Progenitor cell of endocrine pancreas (in vitro differentiated cells): ENCODE measurements at regions not wholly inside any gene's neighbourhood (a gene's known extent, or its start where the extent isn't known, plus 50 kb on each side); places are given as distances from the start of the nearest gene placed in this dataset.

ENCODE experiments used
- DNase-seq: peaks from one replicate; pipeline ENCODE4 v3.0.0; 2021; ENCODE audit warnings: low spot score; ENCODE audit not compliant: unreplicated experiment
- H3K27ac Mint-ChIP-seq: 2 replicates; pipeline ENCODE4 v1.8.0; 2021; ENCODE audit warnings: mild to moderate bottlenecking, moderate library complexity, mixed read lengths
- H3K27me3 Mint-ChIP-seq: 2 replicates; pipeline ENCODE4 v1.8.0; 2021; ENCODE audit warnings: mixed read lengths
- H3K36me3 Mint-ChIP-seq: 2 replicates; pipeline ENCODE4 v1.8.0; 2022; ENCODE audit warnings: mixed read lengths; ENCODE audit not compliant: insufficient read depth
- H3K4me1 Mint-ChIP-seq: 2 replicates; pipeline ENCODE4 v1.8.0; 2021; ENCODE audit warnings: low read depth, mixed read lengths
- H3K4me3 Mint-ChIP-seq: 2 replicates; pipeline ENCODE4 v1.8.0; 2021; ENCODE audit warnings: low read depth, mild to moderate bottlenecking, moderate library complexity, mixed read lengths
- H3K9me3 Mint-ChIP-seq: 2 replicates; pipeline ENCODE4 v1.8.0; 2021; ENCODE audit warnings: low read depth, mixed read lengths
- CTCF ChIP-seq: fragments of 200-600 bp; sonication (generic); IDR thresholded peaks from one replicate; pipeline ENCODE4 v1.5.0; 2021; ENCODE audit warnings: antibody characterized with exemption, mild to moderate bottlenecking; ENCODE audit not compliant: unreplicated experiment

DNA sequence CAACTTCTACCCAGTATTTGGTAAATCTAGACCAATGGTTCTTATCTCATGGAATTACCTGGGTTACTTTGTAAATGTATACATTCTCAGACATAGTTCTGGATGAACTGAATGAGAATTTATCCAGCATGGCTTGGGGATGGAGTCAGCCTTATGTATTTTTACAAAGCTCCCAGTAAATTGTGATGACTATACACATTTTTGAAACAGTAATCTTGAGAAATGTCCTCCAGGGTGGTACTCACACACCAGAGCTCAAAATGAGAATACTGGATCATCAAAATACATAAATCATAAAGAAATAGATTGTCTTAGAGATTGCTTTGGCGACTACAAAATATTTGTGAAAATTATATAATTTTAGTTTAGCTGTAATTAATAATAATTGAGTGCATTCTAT is 722.1 kb upstream of the DPPA4 start:
- Mint-ChIP-seq H3K9me3 (no peaks in the 10 kb centered on the region), H3K4me3 (no peak overlapping the region), H3K27ac (no peak overlapping the region), H3K27me3 (no peaks in the 10 kb centered on the region), H3K36me3 (no peaks in the 10 kb centered on the region), H3K4me1 (no peaks in the 10 kb centered on the region)
- DNase-seq = no peak
- no peak for TF ChIP-seq CTCF

GRCh38 chr3:110062716-110063115 is 725.4 kb upstream of the DPPA4 start:
- Mint-ChIP-seq H3K27me3 (no peaks in the 10 kb centered on the region), H3K4me3 (no peak overlapping the region), H3K9me3 (no peaks in the 10 kb centered on the region), H3K27ac (no peak overlapping the region), H3K36me3 (no peaks in the 10 kb centered on the region), H3K4me1 (no peaks in the 10 kb centered on the region)
- no peak for TF ChIP-seq CTCF
- DNase-seq = no peak

DNA sequence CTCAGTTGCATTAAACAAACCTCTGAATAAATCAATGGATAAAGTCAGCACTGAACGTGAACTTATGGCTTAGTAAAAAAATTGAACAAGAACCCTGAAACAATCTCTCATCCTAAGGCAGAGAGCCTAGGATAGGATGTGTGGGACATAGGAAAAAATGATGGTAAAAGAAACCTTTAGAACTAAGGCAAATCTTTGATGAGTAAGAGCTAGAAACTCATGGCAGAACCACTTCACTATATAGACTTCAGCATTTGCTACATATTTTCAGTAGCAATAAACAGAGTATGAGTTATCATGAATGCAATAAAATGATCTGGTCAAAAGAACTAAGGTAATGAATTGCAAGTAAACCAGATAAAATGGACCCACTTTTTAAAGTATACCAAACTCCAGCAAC is 725.8 kb upstream of the DPPA4 start:
- no peak for TF ChIP-seq CTCF
- H3K4me1 Mint-ChIP-seq = no peaks in the 10 kb centered on the region
- H3K9me3 Mint-ChIP-seq = no peaks in the 10 kb centered on the region
- no peak for DNase-seq
- H3K27ac Mint-ChIP-seq = no peak overlapping the region
- H3K27me3 Mint-ChIP-seq = no peaks in the 10 kb centered on the region
- H3K36me3 Mint-ChIP-seq = no peaks in the 10 kb centered on the region
- H3K4me3 Mint-ChIP-seq = no peak overlapping the region

GRCh38 chr3:110066206-110066605 is 728.9 kb upstream of the DPPA4 start:
- H3K9me3 Mint-ChIP-seq = no peaks in the 10 kb centered on the region
- TF ChIP-seq CTCF = no peak
- H3K4me3 Mint-ChIP-seq = no peak overlapping the region
- H3K4me1 Mint-ChIP-seq = peaks cover 2% of the 10 kb centered on the region
- no peak for DNase-seq
- no peaks in the 10 kb centered on the region for H3K27me3 Mint-ChIP-seq
- H3K36me3 Mint-ChIP-seq = no peaks in the 10 kb centered on the region
- H3K27ac Mint-ChIP-seq = no peak overlapping the region

GRCh38 chr3:110067527-110067926 is 730.2 kb upstream of the DPPA4 start:
- Mint-ChIP-seq H3K27ac (no peak overlapping the region), H3K27me3 (no peaks in the 10 kb centered on the region), H3K4me3 (no peak overlapping the region), H3K36me3 (no peaks in the 10 kb centered on the region), H3K9me3 (peaks cover 5% of the 10 kb centered on the region), H3K4me1 (peaks cover 2% of the 10 kb centered on the region)
- no peak for DNase-seq
- TF ChIP-seq CTCF = no peak

- DNase-seq = no peak
- peaks cover 5% of the 10 kb centered on the region for H3K9me3 Mint-ChIP-seq
- no peaks in the 10 kb centered on the region for H3K36me3 Mint-ChIP-seq
These were observed 732.4 kb upstream of the DPPA4 start for GRCh38 chr3:110069761-110070160.

More at GRCh38 chr3:110069761-110070160, 732.4 kb upstream of the DPPA4 start:
- peaks cover 2% of the 10 kb centered on the region for H3K4me1 Mint-ChIP-seq
- H3K27ac Mint-ChIP-seq = no peak overlapping the region
- no peaks in the 10 kb centered on the region for H3K27me3 Mint-ChIP-seq
- no peak overlapping the region for H3K4me3 Mint-ChIP-seq
- TF ChIP-seq CTCF = no peak
